GM23248 (cell line): ENCODE measurements at regions not wholly inside any gene's neighbourhood (a gene's known extent, or its start where the extent isn't known, plus 50 kb on each side); places are given as distances from the start of the nearest gene placed in this dataset.

Source experiments
- EZH2 ChIP-seq: fragments of 200-600 bp; sonication (generic); IDR thresholded peaks from 2 replicates; pipeline ENCODE4 v1.6.1; 2018; ENCODE audit warnings: antibody characterized with exemption, mild to moderate bottlenecking; ENCODE audit not compliant: insufficient read depth, poor library complexity, severe bottlenecking
- EZH2phosphoT487 ChIP-seq: fragments of 200-600 bp; sonication (generic); IDR thresholded peaks from 2 replicates; pipeline ENCODE4 v1.6.1; 2018; ENCODE audit warnings: antibody characterized with exemption, moderate library complexity, mild to moderate bottlenecking, low read depth; ENCODE audit not compliant: insufficient read depth

GRCh38 chr12:30823764-30824163 lies 69.0 kb upstream of the CAPRIN2 start:
- TF ChIP-seq EZH2 (no peak), EZH2phosphoT487 (no peak)
